HG02852 (cell line): ENCODE measurements at regions not wholly inside any gene's neighbourhood (a gene's known extent, or its start where the extent isn't known, plus 50 kb on each side); places are given as distances from the start of the nearest gene placed in this dataset.
"Not testable (repeated sequence)": the region's sequence is repeated elsewhere in the genome, so short reads cannot be mapped to it uniquely, and the experiment has no call there.

Source experiments
- ATAC-seq: cut with Tn5 transposase; IDR thresholded peaks from one replicate; pipeline ENCODE4 v1.9.1; 2021; ENCODE audit warnings: mild to moderate bottlenecking, moderate library complexity; ENCODE audit not compliant: unreplicated experiment

DNA sequence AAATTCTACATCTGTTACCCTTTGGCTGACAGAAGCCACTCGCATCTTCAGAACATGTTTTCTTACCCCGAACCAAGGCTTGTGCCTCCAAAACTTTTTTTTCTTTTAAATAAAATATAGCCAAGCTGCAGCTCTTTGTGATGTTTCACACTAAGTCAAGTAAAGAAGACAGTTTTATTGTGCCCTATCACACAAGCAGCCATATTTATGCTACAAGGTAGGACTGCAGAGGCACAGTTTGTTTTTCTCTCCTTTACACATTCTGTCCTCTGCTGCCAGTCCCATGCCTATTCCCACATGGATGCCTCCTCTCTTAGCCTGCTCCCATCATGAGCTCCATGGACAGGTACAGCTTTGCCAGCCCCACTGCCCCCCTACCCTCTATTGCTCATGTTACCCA is 219.6 kb upstream of the THUMPD2 start:
- no peak for ATAC-seq

DNA sequence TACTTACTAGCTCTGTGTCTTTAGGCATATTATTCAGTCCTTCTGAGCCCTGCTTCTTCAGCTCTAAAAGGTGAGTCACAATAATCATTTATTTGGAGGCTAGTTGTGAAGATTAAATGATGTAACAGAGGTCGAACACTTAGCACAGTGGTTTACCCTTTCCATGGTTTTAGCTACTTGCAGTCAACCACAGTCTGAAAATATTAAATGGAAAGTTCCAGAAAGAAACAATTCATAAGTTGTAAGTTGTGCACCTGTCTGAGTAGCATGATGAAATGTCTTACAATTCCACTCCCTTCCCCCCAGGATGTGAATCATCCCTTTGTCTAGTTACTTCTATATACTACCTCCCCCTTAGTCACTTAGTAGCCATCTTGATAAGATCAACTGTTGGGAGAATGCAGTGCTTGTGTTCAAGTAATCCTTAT is 217.6 kb upstream of the THUMPD2 start:
- no peak for ATAC-seq

DNA sequence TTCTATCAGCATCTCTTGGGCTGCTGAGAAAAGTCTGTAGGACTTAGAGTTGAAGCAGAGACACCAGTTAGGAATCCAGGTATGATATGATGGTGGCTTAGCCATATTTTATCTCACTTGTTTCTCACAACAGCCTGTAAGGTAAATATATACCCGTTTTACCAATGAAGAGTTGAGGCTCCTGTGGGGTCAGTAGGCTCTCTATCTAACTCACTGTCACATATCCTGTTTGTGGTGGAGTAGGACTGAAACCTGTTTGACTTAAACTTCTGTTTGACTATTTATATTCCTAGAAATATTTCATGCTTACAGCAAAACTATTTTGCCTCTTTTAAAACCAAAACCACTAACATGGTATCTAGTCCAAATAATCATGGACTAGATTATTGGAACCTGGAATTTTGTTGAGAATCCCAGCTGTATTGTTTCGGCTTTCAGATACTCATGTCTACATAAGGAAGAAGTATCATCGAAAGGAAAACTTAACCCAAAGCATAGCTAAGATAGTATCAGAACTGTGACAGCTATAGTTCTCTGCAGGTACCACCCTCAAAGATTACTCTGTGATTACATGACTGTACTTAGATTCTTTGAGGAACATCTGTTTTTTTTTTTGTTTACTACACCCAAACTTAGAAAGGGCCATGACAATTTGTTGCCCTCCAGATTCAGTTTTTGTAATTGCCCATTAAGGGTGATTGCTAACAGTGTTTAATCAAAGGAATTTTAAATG is 216.1 kb upstream of the THUMPD2 start:
- ATAC-seq = no peak

DNA sequence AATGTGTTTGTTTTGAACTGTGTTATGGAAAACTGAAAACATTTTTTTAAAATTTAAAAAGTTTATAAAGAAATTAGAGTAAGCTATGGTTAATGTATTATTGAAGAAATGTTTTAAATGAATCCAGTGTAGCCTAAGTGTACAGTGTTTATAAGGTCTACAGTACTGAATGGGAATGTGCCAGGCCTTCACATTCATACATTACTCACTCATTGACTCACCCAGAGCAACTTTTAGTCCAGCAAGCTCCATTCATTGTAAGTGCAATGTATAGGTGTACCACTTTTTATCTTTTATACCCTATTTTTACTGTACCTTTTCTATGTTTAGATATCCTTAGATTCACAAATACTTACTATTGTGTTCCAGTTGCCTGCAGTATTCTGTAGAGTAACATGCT is 215.1 kb upstream of the THUMPD2 start:
- no peak for ATAC-seq

DNA sequence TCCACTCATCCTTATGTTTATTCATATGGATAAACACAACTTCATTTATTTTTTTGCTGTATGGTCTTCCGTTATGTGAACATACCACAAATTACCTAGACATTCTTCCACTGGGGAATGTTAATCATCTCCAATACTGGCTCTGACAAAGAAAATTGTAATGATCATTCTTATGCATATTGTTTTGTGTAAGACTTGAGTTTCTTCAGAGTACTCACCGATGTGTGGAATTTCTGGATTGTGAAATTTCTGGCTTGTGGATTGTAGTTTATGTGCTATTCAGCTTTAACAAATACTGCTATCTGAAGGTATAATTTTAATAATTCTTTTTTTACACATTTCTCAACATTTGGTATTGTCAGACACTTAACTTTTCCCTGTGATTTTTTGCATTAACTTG is 212.2 kb upstream of the THUMPD2 start:
- ATAC-seq = no peak

DNA sequence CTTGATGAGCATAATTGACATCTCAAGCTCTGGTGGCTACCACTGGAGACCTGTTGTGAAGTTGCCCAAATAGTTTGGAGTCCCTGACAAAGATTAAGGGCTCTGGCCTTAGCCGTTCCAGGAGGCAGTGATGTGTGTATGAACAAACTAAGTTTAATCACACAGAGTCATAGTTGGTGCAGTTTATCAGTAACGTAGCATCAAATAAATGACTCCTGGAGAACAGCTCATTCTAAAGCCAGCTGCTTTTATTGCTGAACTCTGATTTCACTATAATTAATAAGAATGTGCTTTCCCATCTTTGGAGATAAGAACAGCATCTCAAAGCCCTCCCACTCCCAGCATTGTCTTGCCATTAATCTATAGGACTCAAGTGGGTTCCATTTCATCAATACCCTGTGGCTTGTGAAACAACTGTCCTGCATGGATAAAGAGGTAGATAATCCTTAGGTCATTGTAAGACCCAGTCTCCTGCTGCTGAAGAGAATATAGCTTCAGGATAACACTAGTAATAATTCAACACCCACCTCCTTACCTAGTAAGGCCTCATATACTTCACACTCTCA is 211.4 kb upstream of the THUMPD2 start:
- no peak for ATAC-seq

DNA sequence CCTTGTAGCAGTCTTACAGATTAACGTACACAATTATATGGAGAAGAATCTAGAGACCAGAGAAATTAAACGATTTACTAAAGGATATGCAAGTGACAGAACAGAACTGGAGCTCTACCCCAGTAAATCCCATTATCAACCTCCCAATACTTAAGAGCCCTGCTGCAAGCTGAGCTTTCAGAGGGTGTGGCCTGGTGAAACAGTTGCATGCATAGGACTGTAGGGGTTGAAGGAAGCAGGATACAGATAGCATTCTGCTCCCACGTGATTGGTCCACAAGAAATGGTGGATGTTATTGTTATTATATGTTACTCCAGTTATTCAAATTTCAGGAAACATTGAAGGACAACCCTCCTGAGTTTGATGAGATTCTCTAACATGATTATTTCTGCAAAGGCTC is 210.8 kb upstream of the THUMPD2 start:
- no peak for ATAC-seq

DNA sequence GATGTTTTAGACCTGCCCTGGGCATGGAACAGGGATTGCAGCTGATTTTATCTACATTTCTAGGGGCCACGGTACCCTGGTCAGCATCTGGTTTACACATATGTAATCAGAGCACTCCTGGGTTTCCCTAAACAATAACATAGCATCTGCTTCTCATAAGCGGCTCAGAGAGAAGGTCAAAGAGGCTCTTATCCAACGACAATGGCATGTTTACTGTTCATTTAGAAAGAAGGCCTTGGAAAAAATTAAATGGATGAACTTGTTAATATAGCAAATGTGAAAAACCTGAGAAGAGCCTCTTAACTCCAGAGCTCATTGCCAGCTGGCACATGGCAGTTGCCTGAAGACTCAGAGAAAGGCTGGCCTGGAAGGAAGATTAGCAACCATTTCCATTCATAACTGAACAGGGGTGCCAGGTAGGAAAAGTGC is 202.8 kb upstream of the THUMPD2 start:
- ATAC-seq = no peak

DNA sequence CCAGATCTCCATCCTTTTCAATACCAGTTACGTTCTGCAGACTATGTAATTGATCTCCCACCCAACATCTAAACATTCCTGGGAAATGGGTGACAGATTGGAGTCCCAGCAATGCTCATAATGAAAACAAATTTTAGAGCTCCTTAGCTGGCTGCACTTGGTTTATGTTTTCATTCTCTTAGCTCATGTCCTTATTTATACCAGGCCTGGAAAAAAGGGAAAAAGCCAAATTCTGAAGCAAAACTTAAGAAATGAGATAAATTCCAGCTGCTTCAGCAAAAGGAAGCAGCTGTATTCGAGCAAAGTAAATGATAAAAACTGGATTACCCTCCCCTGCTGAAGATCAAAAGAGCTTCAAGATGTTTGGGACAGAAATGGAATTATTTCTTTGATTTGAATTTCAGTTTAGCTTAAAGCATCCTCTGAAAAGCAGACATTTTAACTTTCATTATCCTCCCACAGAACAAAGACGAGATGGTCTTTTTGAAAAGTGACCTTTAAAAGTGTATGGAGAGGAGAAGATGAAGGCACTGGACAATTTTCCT is 196.5 kb upstream of the THUMPD2 start:
- ATAC-seq = no peak

DNA sequence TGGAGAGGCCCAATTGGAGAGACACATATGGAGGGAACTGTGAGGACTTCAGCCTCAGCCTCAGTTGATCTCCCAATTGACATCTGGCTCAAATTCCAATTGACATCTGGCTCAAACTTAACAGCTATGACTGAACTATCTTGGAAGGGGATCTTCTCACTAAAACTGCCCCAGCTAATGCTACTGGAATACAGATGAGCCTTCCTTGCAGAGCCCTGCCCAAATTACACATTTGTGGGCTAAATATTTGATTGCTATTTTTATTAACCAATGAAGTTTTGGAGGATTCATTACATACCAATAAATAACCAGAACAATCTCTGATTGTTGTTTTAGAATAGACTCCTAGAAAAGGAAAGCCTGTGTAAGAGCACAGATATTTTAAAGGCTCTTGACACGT is 189.0 kb upstream of the THUMPD2 start:
- ATAC-seq = no peak

DNA sequence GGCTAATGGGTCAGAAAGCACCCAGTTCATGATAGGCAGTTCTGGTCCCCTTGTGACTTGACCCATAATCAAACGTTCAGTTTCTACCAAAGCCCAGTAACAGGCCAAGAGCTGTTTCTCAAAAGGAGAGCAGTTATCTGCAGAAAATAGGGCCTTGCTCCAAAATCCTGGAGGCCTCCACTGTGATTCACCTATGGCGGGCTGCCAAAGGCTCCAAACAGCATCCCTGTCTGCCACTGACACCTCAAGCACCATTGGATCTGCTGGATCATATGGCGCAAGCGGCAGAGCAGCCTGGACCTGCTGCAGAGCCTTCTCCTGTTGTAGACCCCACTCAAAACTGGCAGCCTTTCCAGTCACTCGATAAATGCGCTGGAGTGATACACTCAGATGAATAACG is 181.6 kb upstream of the THUMPD2 start:
- ATAC-seq = not testable (repeated sequence)

DNA sequence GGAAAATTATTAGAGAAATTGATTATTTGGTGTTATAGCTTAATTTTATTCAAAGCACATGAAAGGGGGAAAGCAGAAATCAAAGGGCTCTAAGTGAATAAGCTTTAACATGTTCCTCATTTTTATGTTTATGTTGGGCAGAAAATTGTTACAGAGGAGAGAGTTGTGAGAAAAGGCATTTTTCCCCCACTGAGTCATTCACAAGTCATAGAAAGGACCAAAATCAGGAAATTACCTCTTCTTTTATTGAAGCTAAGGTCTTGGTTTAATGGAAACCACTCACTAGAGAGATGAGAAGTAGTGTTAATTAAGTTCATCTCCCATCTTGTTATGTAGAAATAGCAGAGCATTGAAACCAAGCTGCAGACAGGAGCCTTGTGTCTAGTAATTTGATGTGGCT is 175.3 kb upstream of the THUMPD2 start:
- no peak for ATAC-seq

DNA sequence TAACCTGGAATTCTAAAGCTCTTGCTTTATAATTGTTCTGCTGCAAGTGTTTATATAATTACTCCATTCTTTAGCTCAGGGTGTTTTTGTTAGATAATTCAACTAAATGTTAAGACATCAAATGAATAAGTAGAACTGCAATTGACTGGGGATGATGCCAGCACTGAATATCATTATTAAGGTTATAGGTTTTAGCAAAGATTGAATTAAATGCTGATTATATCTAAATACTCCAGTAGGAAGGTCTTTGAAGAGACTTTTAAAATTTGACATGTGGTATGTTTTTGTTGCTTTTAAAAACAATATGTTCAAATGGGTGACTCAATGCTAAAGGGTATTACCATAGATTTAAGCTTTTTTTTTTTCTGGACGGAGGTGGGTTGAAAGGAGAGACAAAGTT is 170.1 kb upstream of the THUMPD2 start:
- ATAC-seq = no peak

DNA sequence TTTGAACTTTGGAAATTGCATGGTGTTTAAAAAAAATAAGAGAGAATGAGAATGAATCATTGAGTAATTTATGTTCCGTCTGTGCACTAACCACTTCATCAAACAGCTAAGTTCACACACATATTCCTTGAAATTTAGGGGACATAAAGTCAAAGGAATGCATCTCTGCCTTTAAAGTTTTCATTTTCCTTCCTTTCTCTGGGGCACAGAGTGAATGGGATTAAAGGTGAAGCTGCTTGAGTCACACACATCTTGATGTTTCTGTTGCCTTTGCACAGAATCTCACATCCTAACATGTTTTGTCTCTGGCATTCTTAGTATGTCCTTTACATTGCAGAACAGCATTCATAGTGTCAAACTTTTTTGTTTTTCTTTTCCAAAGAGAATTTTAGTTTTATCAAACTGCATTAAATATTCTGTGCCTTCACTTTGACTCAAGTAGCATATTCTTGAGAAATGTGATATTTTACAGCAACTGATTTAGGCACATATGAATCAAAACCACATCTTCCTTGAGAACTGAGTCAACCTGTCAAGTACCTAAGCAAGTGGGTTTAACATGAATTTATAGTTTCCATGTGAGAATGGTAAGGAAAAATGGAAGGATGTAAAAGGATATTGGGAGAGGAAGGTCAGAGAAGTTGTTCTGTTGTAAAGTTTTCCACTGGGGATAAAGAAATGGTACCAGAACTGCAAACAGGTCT is 169.1 kb upstream of the THUMPD2 start:
- no peak for ATAC-seq

DNA sequence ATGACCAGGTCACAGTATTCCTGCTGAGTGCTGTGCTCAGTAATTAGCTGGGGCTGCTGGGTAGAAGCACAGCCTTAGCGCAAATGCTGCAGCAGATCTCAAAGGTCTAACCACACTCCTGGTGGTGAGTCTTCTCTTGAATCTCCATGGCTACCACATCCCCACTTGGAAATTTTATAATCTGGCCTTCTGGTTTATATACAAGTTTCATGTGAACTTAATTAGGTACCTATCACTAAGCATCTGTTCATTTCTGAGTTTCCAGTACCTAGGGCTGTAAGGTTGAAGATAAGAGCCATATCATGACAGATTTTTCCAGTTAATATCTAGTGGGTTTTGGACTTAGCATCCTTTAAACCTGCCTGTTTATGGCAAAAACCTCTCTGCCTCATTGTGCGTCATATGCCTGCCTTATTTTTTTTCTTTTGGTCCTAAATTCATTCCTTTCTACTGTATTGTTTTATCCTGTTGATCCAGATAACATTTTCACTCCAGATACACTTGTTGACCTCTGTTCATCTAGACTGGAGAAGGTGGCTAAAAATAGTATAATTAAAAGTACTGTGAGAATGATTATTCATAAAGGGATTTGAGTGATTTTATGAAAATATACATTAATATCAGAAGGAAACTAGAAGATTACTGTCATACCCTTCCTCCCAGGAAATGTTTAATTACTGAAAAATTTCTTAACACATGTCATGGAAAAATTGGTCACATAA is 168.4 kb upstream of the THUMPD2 start:
- ATAC-seq = no peak

DNA sequence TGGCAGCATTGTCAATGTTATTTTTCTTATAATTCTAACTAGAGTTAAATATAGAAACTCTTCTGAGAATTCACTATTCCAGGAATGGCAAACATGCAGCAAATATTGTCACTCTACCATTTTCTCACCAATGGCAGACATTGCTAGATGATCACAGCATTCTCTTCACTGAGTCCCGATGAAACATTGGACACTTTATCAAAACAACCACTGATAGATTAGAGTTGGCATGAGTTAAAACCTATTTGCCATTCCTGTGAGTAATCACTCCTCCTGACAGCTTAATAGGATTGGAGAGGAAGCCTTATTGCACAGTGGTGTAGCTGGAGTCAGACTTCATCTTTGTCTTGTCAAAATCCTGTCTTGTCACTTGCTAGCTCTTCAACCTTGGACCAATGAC is 163.9 kb upstream of the THUMPD2 start:
- no peak for ATAC-seq

DNA sequence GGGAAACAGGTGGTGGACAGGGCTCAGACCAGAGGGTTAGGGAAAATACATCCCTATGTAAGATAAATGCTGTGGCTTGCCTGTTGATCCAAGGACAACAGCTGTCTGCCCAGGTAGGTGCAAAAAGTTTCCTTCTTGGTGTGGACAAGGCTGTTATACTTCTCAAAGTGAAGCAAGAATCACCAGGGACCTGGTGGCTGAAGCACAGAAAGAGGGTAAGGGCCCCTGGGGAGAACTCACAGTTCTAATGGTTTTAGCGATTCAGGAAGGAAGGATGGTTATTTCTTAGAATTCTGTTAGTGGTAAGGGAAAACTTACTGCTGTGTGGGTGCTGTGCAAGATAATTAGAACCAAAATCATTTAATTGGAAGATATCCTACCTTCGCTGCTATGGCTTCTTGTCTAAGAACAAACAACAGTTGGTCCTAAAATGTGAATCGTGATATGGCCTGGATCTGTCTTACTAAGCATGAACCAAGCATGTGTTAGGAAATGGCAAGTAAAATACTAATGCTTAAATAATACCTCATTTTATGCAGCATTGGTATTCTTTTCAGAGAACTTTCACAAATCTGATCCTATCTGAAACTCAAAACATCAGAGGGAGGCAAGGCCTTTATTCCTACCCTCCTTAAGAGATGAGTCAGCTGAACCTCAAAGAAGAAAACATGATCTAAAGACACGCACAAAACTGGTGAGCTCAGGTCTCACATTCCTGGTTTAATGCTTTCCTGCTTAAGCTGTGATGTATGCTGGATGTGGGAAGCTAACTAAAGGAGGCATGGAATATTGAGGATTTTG is 159.2 kb upstream of the THUMPD2 start:
- no peak for ATAC-seq

DNA sequence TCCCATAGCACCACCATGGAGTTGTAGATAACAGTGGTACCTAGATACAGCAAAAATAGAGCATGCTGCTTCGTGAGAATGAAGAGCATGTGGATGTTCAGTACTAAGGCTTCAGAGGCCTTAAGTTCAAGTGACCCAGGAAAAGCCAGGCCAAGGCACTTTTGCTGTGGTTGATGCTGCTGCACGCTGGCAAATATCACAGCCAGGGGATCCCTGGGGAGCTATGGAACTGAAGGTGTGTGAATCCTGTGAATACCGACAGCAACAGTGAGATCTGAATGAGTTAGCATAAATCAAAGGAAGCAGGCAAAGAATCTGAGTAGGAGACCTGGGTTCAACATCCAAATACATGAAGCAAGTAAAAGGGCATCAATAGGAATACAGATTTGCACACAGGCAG is 158.6 kb upstream of the THUMPD2 start:
- no peak for ATAC-seq

DNA sequence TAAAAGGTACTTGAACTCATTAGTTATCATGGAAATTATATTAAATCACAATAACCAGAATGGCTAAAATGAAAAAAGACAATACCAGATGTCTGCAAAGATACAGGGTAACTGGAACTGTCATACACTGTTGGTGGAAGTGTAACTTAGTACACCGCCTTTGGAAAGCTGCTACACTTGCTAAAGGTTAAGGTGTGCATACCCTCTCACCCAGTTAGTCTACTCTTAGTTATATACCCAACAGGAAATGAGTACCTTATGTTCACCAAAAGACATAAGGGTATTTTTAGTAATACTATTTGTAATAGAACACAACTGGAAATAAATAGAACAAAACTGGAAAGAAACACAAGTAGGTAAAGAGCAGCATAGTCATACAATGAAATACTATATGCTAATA is 155.8 kb upstream of the THUMPD2 start:
- ATAC-seq = no peak

DNA sequence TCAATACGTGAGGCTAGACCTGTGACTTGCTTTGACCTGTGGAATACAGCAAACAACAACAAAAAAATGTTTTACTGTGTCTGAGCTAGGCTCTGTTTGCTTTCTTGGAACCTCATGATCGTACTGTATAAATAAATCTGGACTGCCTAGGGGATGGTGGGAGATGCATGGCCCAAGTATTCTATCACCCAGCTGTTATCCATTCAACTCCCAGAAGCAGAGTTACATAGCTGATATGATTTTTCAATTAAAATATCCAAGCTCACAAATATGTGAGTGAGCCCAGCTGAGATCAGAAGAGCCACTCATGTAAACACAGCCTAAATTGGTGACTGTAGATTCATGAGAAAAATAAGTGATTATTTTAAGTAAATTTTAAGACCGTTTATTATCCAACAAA is 154.1 kb upstream of the THUMPD2 start:
- ATAC-seq = no peak

DNA sequence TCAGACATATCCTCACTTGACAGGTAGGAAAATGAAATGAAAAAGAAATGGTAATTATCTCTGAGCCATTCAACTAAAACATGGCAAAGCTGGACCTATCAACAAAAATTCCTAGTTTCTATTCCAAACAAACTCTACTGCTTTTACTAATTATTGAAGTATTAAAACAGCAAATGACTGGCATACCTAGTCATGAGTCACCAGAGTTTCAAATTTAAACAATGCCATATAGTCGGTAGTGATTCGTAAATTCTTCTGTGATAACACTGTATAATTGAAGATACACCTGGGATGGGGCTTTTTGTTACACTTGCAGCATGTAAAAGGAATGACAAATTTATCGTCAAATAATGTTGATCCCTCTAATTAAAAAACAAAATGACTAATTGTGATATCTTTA is 153.1 kb upstream of the THUMPD2 start:
- ATAC-seq = no peak
